Transverse colon (tissue), 4 donors: ENCODE measurements at regions not wholly inside any gene's neighbourhood (a gene's known extent, or its start where the extent isn't known, plus 50 kb on each side); places are given as distances from the start of the nearest gene placed in this dataset.

ENCODE experiments used
- DNase-seq: peaks from one replicate; pipeline ENCODE4 v3.0.0-alpha.2; 2019
- H3K27ac ChIP-seq, 4 donors: fragments of 200-600 bp; sonication (generic); 2 replicates each; pipeline ENCODE4 v1.5.1; 2016 to 2018; ENCODE audit warnings: inconsistent platforms in 4 of 4
- H3K27me3 ChIP-seq: fragments of 200-600 bp; sonication (generic); 2 replicates; pipeline ENCODE4 v1.5.1; 2017; ENCODE audit warnings: inconsistent platforms
- H3K36me3 ChIP-seq, 4 donors: fragments of 200-600 bp; sonication (generic); 2 replicates each; pipeline ENCODE4 v1.5.1; 2017 to 2019; ENCODE audit warnings: inconsistent platforms in 4 of 4
- H3K4me1 ChIP-seq, 4 donors: fragments of 200-600 bp; sonication (generic); 2 replicates each; pipeline ENCODE4 v1.5.1; 2017 to 2020; ENCODE audit warnings: inconsistent platforms in 4 of 4
- H3K4me3 ChIP-seq, 4 donors: fragments of 200-600 bp; sonication (generic); 1 replicate in 1 of 4; 2 replicates in 3 of 4; pipeline versions ENCODE4 v1.5.1 to v1.6.1; 2017 to 2019; ENCODE audit warnings: inconsistent platforms in 4 of 4
- H3K9me3 ChIP-seq, 2 donors: fragments of 200-600 bp; sonication (generic); 2 replicates each; pipeline ENCODE4 v1.5.1; 2017 to 2019; ENCODE audit warnings: inconsistent platforms in 2 of 2
- EP300 ChIP-seq: sonication (generic); formaldehyde crosslinking; IDR thresholded peaks from one replicate; pipeline ENCODE4 v1.6.1; 2017; ENCODE audit warnings: antibody characterized with exemption, low read depth
- POLR2A ChIP-seq: fragments of 450-650 bp; IDR thresholded peaks from one replicate; pipeline ENCODE4 v1.6.1; 2016; ENCODE audit warnings: antibody characterized with exemption, mild to moderate bottlenecking, moderate library complexity
- POLR2AphosphoS5 ChIP-seq, 3 donors: sonication (generic); formaldehyde crosslinking; IDR thresholded peaks; one replicate each; pipeline ENCODE4 v1.6.1; 2016; ENCODE audit warnings: antibody characterized with exemption in 3 of 3
- WGBS, 2 donors: methylation state at CpG; one replicate each; pipeline ENCODE4 v1.1.5; 2018; ENCODE audit warnings: low coverage in 1 of 2; 5-methylcytosine and 5-hydroxymethylcytosine counted together
- in situ Hi-C, 4 donors: fragments of 200-750 bp; cut with MboI; loops; one replicate each; pipeline versions ENCODE4 v1.15.0 to v1.15.1; 2017; ENCODE audit warnings: low sequenced_read_pairs in 3 of 4, low pct_ligation_motif_present in 1 of 4, low pct_unique_long_range_greater_than_20kb in 1 of 4
- intact Hi-C: fragments of 100-400 bp; cut with DNase I; formaldehyde crosslinking; loops from one replicate; pipeline ENCODE4 v1.15.1; 2023; ENCODE audit warnings: low total_unique reads
- TF ChIP-seq, protein P1 (sequence below), 5 experiments: fragments of 200-600 bp in 3 of 5; fragments of 450-650 bp in 2 of 5; sonication (generic) in 3 of 5; IDR thresholded peaks; 1 replicate in 2 of 5; 2 replicates in 3 of 5; pipeline ENCODE4 v1.5.1; 2016 to 2017; ENCODE audit warnings: antibody characterized with exemption in 5 of 5, inconsistent platforms in 3 of 5, mild to moderate bottlenecking in 2 of 5, moderate library complexity in 1 of 5

- in situ Hi-C loops, result no loop called here
These were observed 116.0 kb upstream of the PARP11 start for GRCh38 chr12:3989218-3989550.

GRCh38 chr12:3988519-3989217 is 115.5 kb upstream of the PARP11 start:
- no peaks in the 10 kb centered on the region for H3K36me3 ChIP-seq
- no peak for DNase-seq
- no peak overlapping the region for H3K4me3 ChIP-seq
- H3K27me3 ChIP-seq, result peaks cover 7% of the 10 kb centered on the region
- 68 to 74% methylated on average over 3 to 4 of the region's 4 CpGs for WGBS, 2 donors
- H3K27ac ChIP-seq, result no peak overlapping the region
- peaks cover 2 to 3% of the 10 kb centered on the region in 2 donors for H3K9me3 ChIP-seq
- intact Hi-C loops (no loop called here), in situ Hi-C loops (no loop called here)
- no peak for TF ChIP-seq POLR2A
- no peak for TF ChIP-seq POLR2AphosphoS5 (IDR thresholded peaks at IDR 0.05)
- TF ChIP-seq, protein P1, sequence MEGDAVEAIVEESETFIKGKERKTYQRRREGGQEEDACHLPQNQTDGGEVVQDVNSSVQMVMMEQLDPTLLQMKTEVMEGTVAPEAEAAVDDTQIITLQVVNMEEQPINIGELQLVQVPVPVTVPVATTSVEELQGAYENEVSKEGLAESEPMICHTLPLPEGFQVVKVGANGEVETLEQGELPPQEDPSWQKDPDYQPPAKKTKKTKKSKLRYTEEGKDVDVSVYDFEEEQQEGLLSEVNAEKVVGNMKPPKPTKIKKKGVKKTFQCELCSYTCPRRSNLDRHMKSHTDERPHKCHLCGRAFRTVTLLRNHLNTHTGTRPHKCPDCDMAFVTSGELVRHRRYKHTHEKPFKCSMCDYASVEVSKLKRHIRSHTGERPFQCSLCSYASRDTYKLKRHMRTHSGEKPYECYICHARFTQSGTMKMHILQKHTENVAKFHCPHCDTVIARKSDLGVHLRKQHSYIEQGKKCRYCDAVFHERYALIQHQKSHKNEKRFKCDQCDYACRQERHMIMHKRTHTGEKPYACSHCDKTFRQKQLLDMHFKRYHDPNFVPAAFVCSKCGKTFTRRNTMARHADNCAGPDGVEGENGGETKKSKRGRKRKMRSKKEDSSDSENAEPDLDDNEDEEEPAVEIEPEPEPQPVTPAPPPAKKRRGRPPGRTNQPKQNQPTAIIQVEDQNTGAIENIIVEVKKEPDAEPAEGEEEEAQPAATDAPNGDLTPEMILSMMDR (IDR thresholded peaks at IDR 0.05), result no peak
- no peak for TF ChIP-seq EP300
- H3K4me1 ChIP-seq, result no peaks in the 10 kb centered on the region

More at GRCh38 chr12:3989218-3989550, 116.0 kb upstream of the PARP11 start:
- no peak overlapping the region for H3K4me3 ChIP-seq
- H3K9me3 ChIP-seq, result no peaks in the 10 kb centered on the region
- no peak for DNase-seq
- intact Hi-C loops, result no loop called here
- no peaks in the 10 kb centered on the region for H3K4me1 ChIP-seq
- peaks cover 7% of the 10 kb centered on the region for H3K27me3 ChIP-seq
- no peaks in the 10 kb centered on the region for H3K36me3 ChIP-seq
- 46% methylated on average over 2 of the region's 2 CpGs; no CpG with 5 or more reads in 1 of the 2 donors for WGBS, 2 donors
- no peak for TF ChIP-seq POLR2A
- no peak overlapping the region for H3K27ac ChIP-seq

DNA sequence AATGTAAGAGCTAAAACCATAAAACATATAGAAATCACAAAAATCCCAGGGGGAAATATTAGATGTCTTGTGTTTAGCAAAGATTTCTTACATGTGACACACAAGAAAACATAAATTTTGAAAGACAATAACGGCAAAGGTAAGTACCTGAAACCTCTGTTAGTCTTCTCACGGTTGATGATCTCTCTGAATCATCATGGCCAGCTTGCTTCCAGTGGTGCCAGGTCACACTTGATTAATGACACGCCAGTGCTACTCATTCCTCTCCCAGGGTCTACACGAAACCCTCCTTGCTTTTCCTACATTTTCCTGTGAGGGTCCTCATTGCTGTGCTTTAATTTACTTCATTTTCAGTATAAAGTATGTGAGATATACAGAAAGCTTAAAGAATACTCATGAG is 114.4 kb upstream of the PARP11 start:
- H3K9me3 ChIP-seq, result peaks cover 6 to 11% of the 10 kb centered on the region in 2 donors
- intact Hi-C loops (no loop called here), in situ Hi-C loops (no loop called here)
- H3K36me3 ChIP-seq, result no peaks in the 10 kb centered on the region
- WGBS, 2 donors, result 84 to 86% methylated on average over 4 of the region's 4 CpGs
- H3K4me3 ChIP-seq, result no peak overlapping the region
- no peaks in the 10 kb centered on the region for H3K4me1 ChIP-seq
- H3K27ac ChIP-seq, result no peak overlapping the region
- no peak for DNase-seq
- peaks cover 4% of the 10 kb centered on the region for H3K27me3 ChIP-seq
- no peak for TF ChIP-seq POLR2AphosphoS5 (IDR thresholded peaks at IDR 0.05)
- no peak for TF ChIP-seq POLR2A
- TF ChIP-seq EP300, result no peak
- TF ChIP-seq, protein P1 (IDR thresholded peaks at IDR 0.05), result no peak

- no peak for TF ChIP-seq POLR2A
- no peak for TF ChIP-seq EP300
- TF ChIP-seq, protein P1 (IDR thresholded peaks at IDR 0.05), result no peak
- no peak for TF ChIP-seq POLR2AphosphoS5 (IDR thresholded peaks at IDR 0.05)
- Histone ChIP-seq H3K27ac (no peak overlapping the region), H3K9me3 (peaks cover 6 to 11% of the 10 kb centered on the region in 2 donors), H3K27me3 (no peaks in the 10 kb centered on the region), H3K4me3 (no peak overlapping the region), H3K36me3 (no peaks in the 10 kb centered on the region), H3K4me1 (no peaks in the 10 kb centered on the region)
- no peak for DNase-seq
- intact Hi-C loops, result no loop called here
- in situ Hi-C loops, result no loop called here
- 70 to 79% methylated on average over 7 to 11 of the region's 11 CpGs for WGBS, 2 donors
These were observed 107.5 kb upstream of the PARP11 start for GRCh38 chr12:3980504-3981272.
